Transverse colon (tissue), 3 donors: ENCODE measurements at regions not wholly inside any gene's neighbourhood (a gene's known extent, or its start where the extent isn't known, plus 50 kb on each side); places are given as distances from the start of the nearest gene placed in this dataset.

ENCODE experiments used
- EP300 ChIP-seq: sonication (generic); formaldehyde crosslinking; IDR thresholded peaks from one replicate; pipeline ENCODE4 v1.6.1; 2017; ENCODE audit warnings: antibody characterized with exemption, low read depth
- TF ChIP-seq, protein P1 (sequence below), 5 experiments: fragments of 200-600 bp in 3 of 5; fragments of 450-650 bp in 2 of 5; sonication (generic) in 3 of 5; IDR thresholded peaks; 1 replicate in 2 of 5; 2 replicates in 3 of 5; pipeline ENCODE4 v1.5.1; 2016 to 2017; ENCODE audit warnings: antibody characterized with exemption in 5 of 5, inconsistent platforms in 3 of 5, mild to moderate bottlenecking in 2 of 5, moderate library complexity in 1 of 5

DNA sequence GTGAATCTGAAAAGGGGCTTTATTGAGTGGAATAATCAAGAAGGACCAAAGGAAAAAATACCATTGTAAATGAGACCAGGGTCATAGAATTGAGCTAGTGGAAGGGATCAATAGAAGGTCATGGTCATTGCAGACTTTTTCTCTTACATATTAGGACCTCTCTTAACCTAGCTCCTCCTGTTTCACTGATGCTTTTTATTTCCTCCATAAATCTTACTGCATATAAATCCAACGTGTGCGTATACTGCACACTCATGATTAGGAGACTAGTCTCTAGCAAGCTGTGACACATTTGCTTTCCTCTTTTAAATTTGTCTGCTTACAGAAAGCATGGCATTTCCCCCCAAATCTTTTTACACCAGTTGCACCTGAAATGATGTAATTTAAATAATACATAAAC is 179.6 kb upstream of the B3GALT2 start:
- TF ChIP-seq, protein P1, sequence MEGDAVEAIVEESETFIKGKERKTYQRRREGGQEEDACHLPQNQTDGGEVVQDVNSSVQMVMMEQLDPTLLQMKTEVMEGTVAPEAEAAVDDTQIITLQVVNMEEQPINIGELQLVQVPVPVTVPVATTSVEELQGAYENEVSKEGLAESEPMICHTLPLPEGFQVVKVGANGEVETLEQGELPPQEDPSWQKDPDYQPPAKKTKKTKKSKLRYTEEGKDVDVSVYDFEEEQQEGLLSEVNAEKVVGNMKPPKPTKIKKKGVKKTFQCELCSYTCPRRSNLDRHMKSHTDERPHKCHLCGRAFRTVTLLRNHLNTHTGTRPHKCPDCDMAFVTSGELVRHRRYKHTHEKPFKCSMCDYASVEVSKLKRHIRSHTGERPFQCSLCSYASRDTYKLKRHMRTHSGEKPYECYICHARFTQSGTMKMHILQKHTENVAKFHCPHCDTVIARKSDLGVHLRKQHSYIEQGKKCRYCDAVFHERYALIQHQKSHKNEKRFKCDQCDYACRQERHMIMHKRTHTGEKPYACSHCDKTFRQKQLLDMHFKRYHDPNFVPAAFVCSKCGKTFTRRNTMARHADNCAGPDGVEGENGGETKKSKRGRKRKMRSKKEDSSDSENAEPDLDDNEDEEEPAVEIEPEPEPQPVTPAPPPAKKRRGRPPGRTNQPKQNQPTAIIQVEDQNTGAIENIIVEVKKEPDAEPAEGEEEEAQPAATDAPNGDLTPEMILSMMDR (IDR thresholded peaks at IDR 0.05), result no peak
- TF ChIP-seq EP300, result no peak
